ENCODE measurements at regions not wholly inside any gene's neighbourhood (a gene's known extent, or its start where the extent isn't known, plus 50 kb on each side); places are given as distances from the start of the nearest gene placed in this dataset.

- H3K9me3 ChIP-seq (ENCODE audit: control insufficient read depth in 4 of 4, low read length in 3 of 4): no peaks in the 10 kb centered on the region
- no peaks in the 10 kb centered on the region for H3K4me1 ChIP-seq (ENCODE audit: control insufficient read depth in 4 of 4, insufficient read depth in 4 of 4, low read length in 3 of 4)
- DNase-seq (ENCODE audit: low spot score): no peak
- H3K27me3 ChIP-seq (ENCODE audit: control insufficient read depth in 4 of 4, insufficient read depth in 4 of 4, low read length in 3 of 4): peaks cover 0 to 3% (median 0%) of the 10 kb centered on the region in 4 donors
- 78% methylated on average over 9 of the region's 9 CpGs for WGBS
- H3K36me3 ChIP-seq (ENCODE audit: control insufficient read depth in 4 of 4, insufficient read depth in 3 of 4, low read depth in 1 of 4, low read length in 3 of 4): no peaks in the 10 kb centered on the region
- TF ChIP-seq CTCF (IDR thresholded peaks at IDR 0.05; ENCODE audit: low read depth, low read length, missing input control) (no peak), ATF3 (IDR thresholded peaks at IDR 0.05) (no peak), HNF4G (IDR thresholded peaks at IDR 0.05) (no peak), ZBTB33 (IDR thresholded peaks at IDR 0.05) (no peak), SP1 (IDR thresholded peaks at IDR 0.05) (no peak), NR2F2 (IDR thresholded peaks at IDR 0.05) (no peak), REST (IDR thresholded peaks at IDR 0.05) (no peak), FOXA1 (IDR thresholded peaks at IDR 0.05) (no peak), GABPA (IDR thresholded peaks at IDR 0.05 in 1 of 2, conservative IDR thresholded peaks at IDR 0.05 in 1 of 2) (no peak), MAX (IDR thresholded peaks at IDR 0.05) (no peak)
- H3K4me3 ChIP-seq (ENCODE audit: low read depth in 1 of 3, low read length in 3 of 3): no peak overlapping the region
- H3K9ac ChIP-seq (ENCODE audit: low read depth in 1 of 2, low read length in 2 of 2): no peak overlapping the region
- no peak overlapping the region for H3K27ac ChIP-seq (ENCODE audit: low read depth in 1 of 2, low read length in 2 of 2)
These were observed 385.5 kb upstream of the HNRNPA3 start for GRCh38 chr2:176826984-176827668.

- no peaks in the 10 kb centered on the region for H3K36me3 ChIP-seq (ENCODE audit: control insufficient read depth in 4 of 4, insufficient read depth in 3 of 4, low read depth in 1 of 4, low read length in 3 of 4)
- H3K4me3 ChIP-seq (ENCODE audit: low read depth in 1 of 3, low read length in 3 of 3): no peak overlapping the region
- H3K27ac ChIP-seq (ENCODE audit: low read depth in 1 of 2, low read length in 2 of 2): no peak overlapping the region
- TF ChIP-seq TAF1 (conservative IDR thresholded peaks at IDR 0.05): no peak
- no peak for TF ChIP-seq ZBTB33 (IDR thresholded peaks at IDR 0.05)
- no peak for TF ChIP-seq ATF3 (IDR thresholded peaks at IDR 0.05)
- TF ChIP-seq YY1 (IDR thresholded peaks at IDR 0.05): no peak
- TF ChIP-seq REST (IDR thresholded peaks at IDR 0.05): no peak
- no peak for TF ChIP-seq RAD21 (IDR thresholded peaks at IDR 0.05)
- TF ChIP-seq GABPA (IDR thresholded peaks at IDR 0.05 in 1 of 2, conservative IDR thresholded peaks at IDR 0.05 in 1 of 2): no peak
- no peak for TF ChIP-seq SP1 (IDR thresholded peaks at IDR 0.05)
- TF ChIP-seq RXRA (IDR thresholded peaks at IDR 0.05): no peak
- TF ChIP-seq MAX (IDR thresholded peaks at IDR 0.05): no peak
- no peak for TF ChIP-seq EGR1 (IDR thresholded peaks at IDR 0.05; ENCODE audit: low read depth in 2 of 2)
- H3K9ac ChIP-seq (ENCODE audit: low read depth in 1 of 2, low read length in 2 of 2): no peak overlapping the region
- H3K4me1 ChIP-seq (ENCODE audit: control insufficient read depth in 4 of 4, insufficient read depth in 4 of 4, low read length in 3 of 4): no peaks in the 10 kb centered on the region
- H3K9me3 ChIP-seq (ENCODE audit: control insufficient read depth in 4 of 4, low read length in 3 of 4): no peaks in the 10 kb centered on the region
- no peak for DNase-seq (ENCODE audit: low spot score)
- WGBS: 37% methylated on average over 3 of the region's 3 CpGs
- peaks cover 0 to 3% (median 0%) of the 10 kb centered on the region in 4 donors for H3K27me3 ChIP-seq (ENCODE audit: control insufficient read depth in 4 of 4, insufficient read depth in 4 of 4, low read length in 3 of 4)
These were observed 382.2 kb upstream of the HNRNPA3 start for GRCh38 chr2:176830362-176830761.
